ENCODE measurements at regions not wholly inside any gene's neighbourhood (a gene's known extent, or its start where the extent isn't known, plus 50 kb on each side); places are given as distances from the start of the nearest gene placed in this dataset.

GRCh38 chr1:17995480-17995879 is 112.1 kb upstream of the IGSF21 start:
- Histone ChIP-seq H3K36me3 (ENCODE audit: insufficient read depth, low read length) (no peaks in the 10 kb centered on the region), H2AFZ (ENCODE audit: low read length, unreplicated experiment) (no peak overlapping the region), H3K4me1 (ENCODE audit: control insufficient read depth, insufficient read depth, low read length, unreplicated experiment) (no peaks in the 10 kb centered on the region), H3K4me3 (ENCODE audit: low read depth, low read length) (no peak overlapping the region), H3K27ac (ENCODE audit: low read depth, low read length) (no peak overlapping the region), H3K27me3 (ENCODE audit: insufficient read depth, low read length) (peaks cover 6% of the 10 kb centered on the region; the same call in 1 of the 2 replicates), H3K79me2 (ENCODE audit: control insufficient read depth, insufficient read depth, low read length, unreplicated experiment) (no peaks in the 10 kb centered on the region)

DNA sequence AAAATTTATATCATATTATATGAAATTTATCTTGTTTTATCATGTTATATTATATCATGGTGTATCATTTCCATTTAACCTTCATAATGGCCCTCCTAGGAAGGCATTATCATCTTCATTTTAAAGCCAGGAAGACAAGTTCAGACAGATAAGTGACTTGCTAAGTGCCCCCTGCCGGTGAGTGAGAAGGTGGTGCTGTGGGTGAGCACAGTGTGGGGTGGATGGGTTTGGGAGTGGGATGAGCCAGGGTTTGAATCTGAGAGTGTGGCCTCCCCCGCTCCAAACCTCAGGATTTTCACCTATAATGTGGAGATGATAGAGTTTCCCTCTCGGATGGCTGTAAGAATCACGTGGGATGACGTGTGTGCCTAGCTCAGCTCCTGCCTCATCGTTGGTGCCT is 108.7 kb upstream of the IGSF21 start:
- H3K27me3 ChIP-seq (ENCODE audit: insufficient read depth, low read length): peaks cover 6% of the 10 kb centered on the region; the same call in 1 of the 2 replicates
- no peaks in the 10 kb centered on the region for H3K79me2 ChIP-seq (ENCODE audit: control insufficient read depth, insufficient read depth, low read length, unreplicated experiment)
- H3K27ac ChIP-seq (ENCODE audit: low read depth, low read length): no peak overlapping the region
- H3K4me3 ChIP-seq (ENCODE audit: low read depth, low read length): no peak overlapping the region
- no peaks in the 10 kb centered on the region for H3K4me1 ChIP-seq (ENCODE audit: control insufficient read depth, insufficient read depth, low read length, unreplicated experiment)
- H3K36me3 ChIP-seq (ENCODE audit: insufficient read depth, low read length): no peaks in the 10 kb centered on the region
- no peak overlapping the region for H2AFZ ChIP-seq (ENCODE audit: low read length, unreplicated experiment)

DNA sequence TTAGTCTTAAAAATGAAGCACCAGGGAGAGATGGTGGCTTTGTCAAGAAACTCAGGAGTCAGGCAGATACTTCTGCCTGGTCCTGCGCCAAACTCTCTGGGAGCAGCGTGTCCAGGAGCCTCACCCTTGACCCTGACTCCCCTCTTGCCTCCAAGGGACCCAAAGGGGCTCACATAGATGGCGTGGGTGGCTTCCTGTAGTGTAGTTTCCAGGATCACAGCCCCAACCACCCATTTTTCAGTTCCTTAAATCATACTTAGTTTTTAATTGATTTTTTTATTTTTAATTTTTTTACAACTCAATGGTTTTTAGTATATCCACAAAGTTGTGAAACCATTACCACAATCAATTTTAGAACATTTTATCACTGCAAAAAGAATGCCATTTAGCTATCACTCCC is 107.7 kb upstream of the IGSF21 start:
- H3K4me3 ChIP-seq (ENCODE audit: low read depth, low read length): no peak overlapping the region
- H3K36me3 ChIP-seq (ENCODE audit: insufficient read depth, low read length): no peaks in the 10 kb centered on the region
- H3K4me1 ChIP-seq (ENCODE audit: control insufficient read depth, insufficient read depth, low read length, unreplicated experiment): no peaks in the 10 kb centered on the region
- H2AFZ ChIP-seq (ENCODE audit: low read length, unreplicated experiment): no peak overlapping the region
- peaks cover 6% of the 10 kb centered on the region; the same call in 1 of the 2 replicates for H3K27me3 ChIP-seq (ENCODE audit: insufficient read depth, low read length)
- no peaks in the 10 kb centered on the region for H3K79me2 ChIP-seq (ENCODE audit: control insufficient read depth, insufficient read depth, low read length, unreplicated experiment)
- no peak overlapping the region for H3K27ac ChIP-seq (ENCODE audit: low read depth, low read length)

- no peaks in the 10 kb centered on the region for H3K36me3 ChIP-seq (ENCODE audit: insufficient read depth, low read length)
Observed at GRCh38 chr1:18001725-18002124, 105.9 kb upstream of the IGSF21 start.

GRCh38 chr1:18004278-18004677 is 103.3 kb upstream of the IGSF21 start:
- H3K79me2 ChIP-seq (ENCODE audit: control insufficient read depth, insufficient read depth, low read length, unreplicated experiment): no peaks in the 10 kb centered on the region
- no peak overlapping the region for H2AFZ ChIP-seq (ENCODE audit: low read length, unreplicated experiment)
- no peaks in the 10 kb centered on the region for H3K36me3 ChIP-seq (ENCODE audit: insufficient read depth, low read length)
- H3K4me1 ChIP-seq (ENCODE audit: control insufficient read depth, insufficient read depth, low read length, unreplicated experiment): no peaks in the 10 kb centered on the region
- H3K4me3 ChIP-seq (ENCODE audit: low read depth, low read length): no peak overlapping the region
- no peak overlapping the region for H3K27ac ChIP-seq (ENCODE audit: low read depth, low read length)
- H3K27me3 ChIP-seq (ENCODE audit: insufficient read depth, low read length): no peaks in the 10 kb centered on the region

More at GRCh38 chr1:18001725-18002124, 105.9 kb upstream of the IGSF21 start:
- H2AFZ ChIP-seq (ENCODE audit: low read length, unreplicated experiment): no peak overlapping the region
- H3K4me3 ChIP-seq (ENCODE audit: low read depth, low read length): no peak overlapping the region
- H3K79me2 ChIP-seq (ENCODE audit: control insufficient read depth, insufficient read depth, low read length, unreplicated experiment): no peaks in the 10 kb centered on the region
- H3K4me1 ChIP-seq (ENCODE audit: control insufficient read depth, insufficient read depth, low read length, unreplicated experiment): no peaks in the 10 kb centered on the region
- H3K27me3 ChIP-seq (ENCODE audit: insufficient read depth, low read length): no peaks in the 10 kb centered on the region
- no peak overlapping the region for H3K27ac ChIP-seq (ENCODE audit: low read depth, low read length)

DNA sequence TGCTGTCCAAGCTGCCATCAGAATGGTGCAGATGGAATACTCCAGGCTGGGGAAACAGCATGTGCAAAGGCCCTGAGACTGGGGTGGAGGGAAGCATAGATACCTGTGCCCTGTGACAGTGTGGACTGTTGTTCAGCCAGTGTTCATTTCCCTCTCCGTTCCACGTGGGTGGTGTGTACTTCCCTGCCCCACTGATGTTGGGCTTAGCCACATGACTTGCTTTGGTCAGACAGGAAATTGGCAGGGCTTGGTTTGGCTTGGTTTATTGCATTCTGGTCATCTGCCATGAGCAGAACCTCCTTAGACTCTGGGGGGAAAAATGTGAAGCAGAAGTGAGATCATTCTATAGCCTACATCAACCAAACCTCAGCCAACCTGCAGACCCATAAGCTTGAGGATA is 102.4 kb upstream of the IGSF21 start:
- Histone ChIP-seq H3K27me3 (ENCODE audit: insufficient read depth, low read length) (no peaks in the 10 kb centered on the region), H3K4me1 (ENCODE audit: control insufficient read depth, insufficient read depth, low read length, unreplicated experiment) (no peaks in the 10 kb centered on the region), H3K27ac (ENCODE audit: low read depth, low read length) (no peak overlapping the region), H2AFZ (ENCODE audit: low read length, unreplicated experiment) (no peak overlapping the region), H3K36me3 (ENCODE audit: insufficient read depth, low read length) (no peaks in the 10 kb centered on the region), H3K79me2 (ENCODE audit: control insufficient read depth, insufficient read depth, low read length, unreplicated experiment) (no peaks in the 10 kb centered on the region), H3K4me3 (ENCODE audit: low read depth, low read length) (no peak overlapping the region)

- H3K4me3 ChIP-seq (ENCODE audit: low read depth, low read length): no peak overlapping the region
- H2AFZ ChIP-seq (ENCODE audit: low read length, unreplicated experiment): no peak overlapping the region
- H3K79me2 ChIP-seq (ENCODE audit: control insufficient read depth, insufficient read depth, low read length, unreplicated experiment): no peaks in the 10 kb centered on the region
- H3K4me1 ChIP-seq (ENCODE audit: control insufficient read depth, insufficient read depth, low read length, unreplicated experiment): no peaks in the 10 kb centered on the region
- H3K27me3 ChIP-seq (ENCODE audit: insufficient read depth, low read length): no peaks in the 10 kb centered on the region
- no peak overlapping the region for H3K27ac ChIP-seq (ENCODE audit: low read depth, low read length)
- no peaks in the 10 kb centered on the region for H3K36me3 ChIP-seq (ENCODE audit: insufficient read depth, low read length)
Observed at GRCh38 chr1:18007391-18008041, 100.1 kb upstream of the IGSF21 start.

DNA sequence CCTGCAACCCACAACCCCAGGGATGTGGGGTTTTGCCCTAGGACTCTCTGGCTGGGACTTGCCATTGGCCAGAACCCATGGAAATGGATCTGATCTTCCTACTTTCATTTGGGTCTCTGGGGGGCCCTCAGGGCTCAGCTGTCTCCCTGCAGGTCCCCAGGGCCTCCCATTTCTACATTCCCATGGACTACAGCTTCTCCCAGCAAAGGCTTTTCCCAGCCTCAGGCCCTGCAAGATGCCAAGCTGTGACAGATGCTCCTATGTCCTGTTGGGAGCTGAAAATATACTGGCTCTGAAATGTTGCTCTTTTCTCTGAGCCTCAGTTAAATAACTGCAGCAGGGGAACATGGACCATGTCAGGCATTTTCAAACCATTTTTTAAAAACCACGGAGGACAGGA is 99.5 kb upstream of the IGSF21 start:
- Histone ChIP-seq H3K27ac (ENCODE audit: low read depth, low read length) (no peak overlapping the region), H3K4me3 (ENCODE audit: low read depth, low read length) (no peak overlapping the region), H3K36me3 (ENCODE audit: insufficient read depth, low read length) (no peaks in the 10 kb centered on the region), H2AFZ (ENCODE audit: low read length, unreplicated experiment) (no peak overlapping the region), H3K79me2 (ENCODE audit: control insufficient read depth, insufficient read depth, low read length, unreplicated experiment) (no peaks in the 10 kb centered on the region), H3K4me1 (ENCODE audit: control insufficient read depth, insufficient read depth, low read length, unreplicated experiment) (no peaks in the 10 kb centered on the region), H3K27me3 (ENCODE audit: insufficient read depth, low read length) (no peaks in the 10 kb centered on the region)

- H3K79me2 ChIP-seq (ENCODE audit: control insufficient read depth, insufficient read depth, low read length, unreplicated experiment): no peaks in the 10 kb centered on the region
- no peak overlapping the region for H3K4me3 ChIP-seq (ENCODE audit: low read depth, low read length)
- H3K4me1 ChIP-seq (ENCODE audit: control insufficient read depth, insufficient read depth, low read length, unreplicated experiment): no peaks in the 10 kb centered on the region
- no peaks in the 10 kb centered on the region for H3K36me3 ChIP-seq (ENCODE audit: insufficient read depth, low read length)
- no peak overlapping the region for H2AFZ ChIP-seq (ENCODE audit: low read length, unreplicated experiment)
- H3K27ac ChIP-seq (ENCODE audit: low read depth, low read length): no peak overlapping the region
- H3K27me3 ChIP-seq (ENCODE audit: insufficient read depth, low read length): no peaks in the 10 kb centered on the region
Observed at GRCh38 chr1:18009055-18009454, 98.5 kb upstream of the IGSF21 start.

GRCh38 chr1:18009478-18009961 is 98.1 kb upstream of the IGSF21 start:
- no peaks in the 10 kb centered on the region for H3K27me3 ChIP-seq (ENCODE audit: insufficient read depth, low read length)
- no peaks in the 10 kb centered on the region for H3K36me3 ChIP-seq (ENCODE audit: insufficient read depth, low read length)
- no peaks in the 10 kb centered on the region for H3K79me2 ChIP-seq (ENCODE audit: control insufficient read depth, insufficient read depth, low read length, unreplicated experiment)
- no peaks in the 10 kb centered on the region for H3K4me1 ChIP-seq (ENCODE audit: control insufficient read depth, insufficient read depth, low read length, unreplicated experiment)
- no peak overlapping the region for H2AFZ ChIP-seq (ENCODE audit: low read length, unreplicated experiment)
- no peak overlapping the region for H3K4me3 ChIP-seq (ENCODE audit: low read depth, low read length)
- no peak overlapping the region for H3K27ac ChIP-seq (ENCODE audit: low read depth, low read length)

GRCh38 chr1:18010408-18010807 is 97.2 kb upstream of the IGSF21 start:
- Histone ChIP-seq H3K4me3 (ENCODE audit: low read depth, low read length) (no peak overlapping the region), H2AFZ (ENCODE audit: low read length, unreplicated experiment) (no peak overlapping the region), H3K4me1 (ENCODE audit: control insufficient read depth, insufficient read depth, low read length, unreplicated experiment) (no peaks in the 10 kb centered on the region), H3K36me3 (ENCODE audit: insufficient read depth, low read length) (no peaks in the 10 kb centered on the region), H3K27ac (ENCODE audit: low read depth, low read length) (no peak overlapping the region), H3K27me3 (ENCODE audit: insufficient read depth, low read length) (no peaks in the 10 kb centered on the region), H3K79me2 (ENCODE audit: control insufficient read depth, insufficient read depth, low read length, unreplicated experiment) (no peaks in the 10 kb centered on the region)
